ENCODE measurements at regions not wholly inside any gene's neighbourhood (a gene's known extent, or its start where the extent isn't known, plus 50 kb on each side); places are given as distances from the start of the nearest gene placed in this dataset.
"Not testable (repeated sequence)": the region's sequence is repeated elsewhere in the genome, so short reads cannot be mapped to it uniquely, and the experiment has no call there.

- no peak overlapping the region for H3K4me3 ChIP-seq (ENCODE audit: low read depth, low read length)
- no peak for DNase-seq (ENCODE audit: low read depth)
Observed at GRCh38 chr7:16369855-16370254, 51.5 kb downstream of the CRPPA start.

GRCh38 chr7:16369309-16369708 lies 52.0 kb downstream of the CRPPA start:
- not testable (repeated sequence) for H3K4me3 ChIP-seq (ENCODE audit: low read depth, low read length); DNase-seq (ENCODE audit: low read depth)

GRCh38 chr7:16368885-16369284 lies 52.5 kb downstream of the CRPPA start:
- DNase-seq (ENCODE audit: low read depth): no peak
- H3K4me3 ChIP-seq (ENCODE audit: low read depth, low read length): no peak overlapping the region

GRCh38 chr7:16367115-16367514 lies 54.2 kb downstream of the CRPPA start:
- H3K4me3 ChIP-seq (ENCODE audit: low read depth, low read length): no peak overlapping the region
- no peak for DNase-seq (ENCODE audit: low read depth)

- H3K4me3 ChIP-seq (ENCODE audit: low read depth, low read length): no peak overlapping the region
Observed at GRCh38 chr7:16365952-16366351, 55.4 kb downstream of the CRPPA start.

GRCh38 chr7:16365177-16365576 lies 56.2 kb downstream of the CRPPA start:
- no peak overlapping the region for H3K4me3 ChIP-seq (ENCODE audit: low read depth, low read length)
- DNase-seq (ENCODE audit: low read depth): no peak

More at GRCh38 chr7:16365952-16366351, 55.4 kb downstream of the CRPPA start:
- no peak for DNase-seq (ENCODE audit: low read depth)

- no peak for DNase-seq (ENCODE audit: low read depth)
- H3K4me3 ChIP-seq (ENCODE audit: low read depth, low read length): no peak overlapping the region
Observed at GRCh38 chr7:16359216-16359615, 62.1 kb downstream of the CRPPA start.

GRCh38 chr7:16357921-16358320 lies 63.4 kb downstream of the CRPPA start:
- H3K4me3 ChIP-seq (ENCODE audit: low read depth, low read length): no peak overlapping the region
- no peak for DNase-seq (ENCODE audit: low read depth)

GRCh38 chr7:16357474-16357873 lies 63.9 kb downstream of the CRPPA start:
- no peak for DNase-seq (ENCODE audit: low read depth)
- no peak overlapping the region for H3K4me3 ChIP-seq (ENCODE audit: low read depth, low read length)

- no peak overlapping the region for H3K4me3 ChIP-seq (ENCODE audit: low read depth, low read length)
- DNase-seq (ENCODE audit: low read depth): no peak
Observed at GRCh38 chr7:16356301-16356958, 64.9 kb downstream of the CRPPA start.

GRCh38 chr7:16354573-16354972 lies 66.8 kb downstream of the CRPPA start:
- no peak for DNase-seq (ENCODE audit: low read depth)

GRCh38 chr7:16353226-16353625 lies 68.1 kb downstream of the CRPPA start:
- DNase-seq (ENCODE audit: low read depth): no peak
- no peak overlapping the region for H3K4me3 ChIP-seq (ENCODE audit: low read depth, low read length)

More at GRCh38 chr7:16354573-16354972, 66.8 kb downstream of the CRPPA start:
- H3K4me3 ChIP-seq (ENCODE audit: low read depth, low read length): no peak overlapping the region

- H3K4me3 ChIP-seq (ENCODE audit: low read depth, low read length): no peak overlapping the region
- DNase-seq (ENCODE audit: low read depth): no peak
Observed at GRCh38 chr7:16350634-16351033, 70.7 kb downstream of the CRPPA start.

- no peak for DNase-seq (ENCODE audit: low read depth)
- H3K4me3 ChIP-seq (ENCODE audit: low read depth, low read length): no peak overlapping the region
Observed at GRCh38 chr7:16348251-16348650, 73.1 kb downstream of the CRPPA start.

GRCh38 chr7:16347827-16348192 lies 73.5 kb downstream of the CRPPA start:
- no peak overlapping the region for H3K4me3 ChIP-seq (ENCODE audit: low read depth, low read length)
- peak; percentile 24 for DNase-seq (ENCODE audit: low read depth)

GRCh38 chr7:16347066-16347826 lies 74.1 kb downstream of the CRPPA start:
- H3K4me3 ChIP-seq (ENCODE audit: low read depth, low read length): no peak overlapping the region
- DNase-seq (ENCODE audit: low read depth): peak; percentile 21

GRCh38 chr7:16345979-16346958 lies 75.1 kb downstream of the CRPPA start:
- no peak overlapping the region for H3K4me3 ChIP-seq (ENCODE audit: low read depth, low read length)
- DNase-seq (ENCODE audit: low read depth): peak; percentile 39

- no peak for DNase-seq (ENCODE audit: low read depth)
- H3K4me3 ChIP-seq (ENCODE audit: low read depth, low read length): no peak overlapping the region
Observed at GRCh38 chr7:16344927-16345326, 76.4 kb downstream of the CRPPA start.

GRCh38 chr7:16343612-16344011 lies 77.7 kb downstream of the CRPPA start:
- H3K4me3 ChIP-seq (ENCODE audit: low read depth, low read length): no peak overlapping the region
- no peak for DNase-seq (ENCODE audit: low read depth)

GRCh38 chr7:16338065-16338464 lies 83.3 kb downstream of the CRPPA start:
- DNase-seq (ENCODE audit: low read depth): no peak
- H3K4me3 ChIP-seq (ENCODE audit: low read depth, low read length): no peak overlapping the region

Data from skeletal muscle cell (primary cell).